H1 (cell line): ENCODE measurements at regions not wholly inside any gene's neighbourhood (a gene's known extent, or its start where the extent isn't known, plus 50 kb on each side); places are given as distances from the start of the nearest gene placed in this dataset.
A peak's percentile ranks its signal among the peaks of the same experiment; 100 is the strongest.
"Not testable (repeated sequence)": the region's sequence is repeated elsewhere in the genome, so short reads cannot be mapped to it uniquely, and the experiment has no call there.

Experiments
- CTCF ChIA-PET: fragments of 300-600 bp; sonication (Branson Sonifier 250); formaldehyde crosslinking; loops from one replicate; lab custom pipeline; 2021; ENCODE audit not compliant: partially characterized antibody; lab: Charles Lee
- POLR2A ChIA-PET: fragments of 300-600 bp; sonication (Branson Sonifier 250); formaldehyde crosslinking; loops from one replicate; lab custom pipeline; 2021; ENCODE audit warnings: inconsistent platforms; ENCODE audit not compliant: partially characterized antibody; lab: Charles Lee
- DNase-seq, 2 experiments: peaks; one replicate each; pipeline versions ENCODE4 v3.0.0 to v3.0.0-alpha.2; 2010 to 2022; ENCODE audit warnings: low spot score in 2 of 2, low read depth in 1 of 2, mixed read lengths in 1 of 2
- FAIRE-seq: peaks from 2 replicates; lab custom pipeline; 2011; peaks lifted over from hg19 to GRCh38; lab: Jason Lieb, UNC
- H2AFZ ChIP-seq: 2 replicates; pipeline ENCODE4 v1.8.1; 2012; ENCODE audit warnings: low read length, inconsistent platforms
- H2AK5ac ChIP-seq: 2 replicates; pipeline ENCODE4 v1.6.1; 2013; ENCODE audit warnings: low read depth, low read length
- H2BK120ac ChIP-seq: replicated peaks from 2 replicates; pipeline ENCODE3; 2013; ENCODE audit warnings: low read depth, low read length, inconsistent platforms
- H2BK12ac ChIP-seq: 2 replicates; pipeline ENCODE4 v1.6.1; 2013; ENCODE audit warnings: low read depth, low read length
- H2BK15ac ChIP-seq: 2 replicates; pipeline ENCODE4 v1.6.1; 2013; ENCODE audit warnings: low read length
- H2BK20ac ChIP-seq: 2 replicates; pipeline ENCODE4 v1.6.1; 2013; ENCODE audit warnings: low read length
- H2BK5ac ChIP-seq: 2 replicates; pipeline ENCODE4 v1.6.1; 2013; ENCODE audit warnings: low read depth, low read length
- H3K14ac ChIP-seq: 2 replicates; pipeline ENCODE4 v1.6.1; 2013; ENCODE audit warnings: inconsistent platforms; ENCODE audit not compliant: insufficient read length
- H3K18ac ChIP-seq: 2 replicates; pipeline ENCODE4 v1.6.1; 2013; ENCODE audit warnings: low read length; ENCODE audit errors: extremely low read depth
- H3K23ac ChIP-seq: 2 replicates; pipeline ENCODE4 v1.6.1; 2013; ENCODE audit warnings: inconsistent platforms; ENCODE audit not compliant: insufficient read length
- H3K23me2 ChIP-seq: 2 replicates; pipeline ENCODE4 v1.6.1; 2013; ENCODE audit warnings: low read depth, low read length
- H3K27ac ChIP-seq: 2 replicates; pipeline ENCODE4 v1.6.1; 2011; ENCODE audit warnings: low read depth, low read length, inconsistent platforms
- H3K27me3 ChIP-seq, 4 experiments: replicated peaks in 1 of 4; 1 replicate in 1 of 4; 2 replicates in 3 of 4; pipeline versions ENCODE4 v1.6.1 to v1.8.1; 2011 to 2013; ENCODE audit warnings: low read length in 3 of 4, mild to moderate bottlenecking in 3 of 4, inconsistent platforms in 2 of 4, mixed read lengths in 2 of 4, moderate library complexity in 1 of 4; ENCODE audit not compliant: control insufficient read depth in 3 of 4, insufficient read depth in 3 of 4; ENCODE audit errors: extremely low read depth in 1 of 4
- H3K36me3 ChIP-seq, 4 experiments: 2 replicates each; pipeline versions ENCODE4 v1.6.1 to v1.8.1; 2011 to 2013; ENCODE audit warnings: mild to moderate bottlenecking in 4 of 4, low read length in 3 of 4, moderate library complexity in 2 of 4, control low read depth in 1 of 4, inconsistent platforms in 1 of 4; ENCODE audit not compliant: insufficient read depth in 4 of 4, control insufficient read depth in 2 of 4
- H3K4ac ChIP-seq: replicated peaks from 2 replicates; pipeline ENCODE3; 2013; ENCODE audit warnings: low read length, low read depth, mixed read lengths, inconsistent platforms; ENCODE audit not compliant: insufficient read length
- H3K4me1 ChIP-seq, 4 experiments: replicated peaks in 1 of 4; 1 replicate in 1 of 4; 2 replicates in 3 of 4; pipeline versions ENCODE4 v1.6.1 to v1.8.1; 2011 to 2013; ENCODE audit warnings: low read length in 3 of 4, inconsistent platforms in 2 of 4, mixed read lengths in 1 of 4; ENCODE audit not compliant: insufficient read depth in 4 of 4, control insufficient read depth in 3 of 4
- H3K4me2 ChIP-seq, 2 experiments: 2 replicates each; pipeline versions ENCODE4 v1.6.1 to v1.8.1; 2011 to 2013; ENCODE audit warnings: low read depth in 2 of 2, low read length in 2 of 2, control low read depth in 1 of 2, inconsistent platforms in 1 of 2, mild to moderate bottlenecking in 1 of 2; ENCODE audit not compliant: insufficient read depth in 1 of 2
- H3K4me3 ChIP-seq, 4 experiments: fragments of 200-600, 300-600 bp in 1 of 4; sonication (generic), shearing (Covaris generic), sonication (Bioruptor Twin) in 1 of 4; 2 replicates each; pipeline versions ENCODE4 v1.5.1 to v1.8.1; 2011 to 2016; ENCODE audit warnings: low read length in 4 of 4, low read depth in 3 of 4, control low read depth in 2 of 4, inconsistent platforms in 2 of 4, mild to moderate bottlenecking in 2 of 4, mixed read lengths in 1 of 4, moderate library complexity in 1 of 4; ENCODE audit not compliant: insufficient read depth in 2 of 4; ENCODE audit errors: extremely low read depth in 1 of 4
- H3K56ac ChIP-seq: replicated peaks from 2 replicates; pipeline ENCODE3; 2013; ENCODE audit warnings: low read depth, mild to moderate bottlenecking, mixed read lengths, low read length, inconsistent platforms; ENCODE audit not compliant: insufficient read length
- H3K79me1 ChIP-seq: 2 replicates; pipeline ENCODE4 v1.6.1; 2013; ENCODE audit warnings: low read depth, low read length, control low read depth
- H3K79me2 ChIP-seq, 2 experiments: 2 replicates each; pipeline versions ENCODE4 v1.6.1 to v1.8.1; 2012 to 2013; ENCODE audit warnings: low read length in 2 of 2, mild to moderate bottlenecking in 2 of 2, inconsistent platforms in 1 of 2; ENCODE audit not compliant: insufficient read depth in 2 of 2, control insufficient read depth in 1 of 2
- H3K9ac ChIP-seq, 4 experiments: replicated peaks in 1 of 4; 1 replicate in 1 of 4; 2 replicates in 3 of 4; pipeline versions ENCODE4 v1.6.1 to v1.8.1; 2011 to 2013; ENCODE audit warnings: low read depth in 3 of 4, low read length in 3 of 4, control low read depth in 2 of 4, mild to moderate bottlenecking in 2 of 4, moderate library complexity in 2 of 4, inconsistent platforms in 1 of 4; ENCODE audit errors: extremely low read depth in 1 of 4
- H3K9me3 ChIP-seq, 2 experiments: 2 replicates each; pipeline versions ENCODE4 v1.6.1 to v1.8.1; 2012 to 2013; ENCODE audit warnings: mild to moderate bottlenecking in 2 of 2, moderate library complexity in 2 of 2, control low read depth in 1 of 2, inconsistent platforms in 1 of 2, low read depth in 1 of 2, low read length in 1 of 2, mixed read lengths in 1 of 2; ENCODE audit not compliant: insufficient read depth in 2 of 2
- H4K20me1 ChIP-seq, 2 experiments: replicated peaks in 1 of 2; 2 replicates each; pipeline versions ENCODE3 to v1.8.1; 2011 to 2013; ENCODE audit warnings: inconsistent platforms in 2 of 2, low read length in 2 of 2, mild to moderate bottlenecking in 1 of 2; ENCODE audit not compliant: insufficient read depth in 2 of 2, control insufficient read depth in 1 of 2
- H4K5ac ChIP-seq: 2 replicates; pipeline ENCODE4 v1.6.1; 2013; ENCODE audit warnings: low read length, low read depth, mixed read lengths, inconsistent platforms; ENCODE audit not compliant: insufficient read length
- H4K8ac ChIP-seq: 2 replicates; pipeline ENCODE4 v1.8.0; 2013; ENCODE audit warnings: mild to moderate bottlenecking, moderate library complexity, low read length, inconsistent platforms; ENCODE audit not compliant: insufficient read depth; ENCODE audit errors: extremely low read depth
- H4K91ac ChIP-seq: replicated peaks from 2 replicates; pipeline ENCODE3; 2013; ENCODE audit warnings: low read length, mixed read lengths, inconsistent platforms; ENCODE audit not compliant: insufficient read length
- WGBS, 2 experiments: shearing (Covaris generic) in 1 of 2; methylation state at CpG; one replicate each; pipeline versions ENCODE4 v1.1.6 to v1.1.7; 2013 to 2015; ENCODE audit warnings: low lambda C conversion rate in 2 of 2, mixed read lengths in 2 of 2, inconsistent platforms in 1 of 2, low coverage in 1 of 2, missing lambda C conversion rate in 1 of 2; ENCODE audit not compliant: insufficient replicate concordance in 2 of 2, insufficient coverage in 1 of 2, insufficient read length in 1 of 2; ENCODE audit errors: extremely low coverage in 1 of 2, missing lambda C conversion rate in 1 of 2; 5-methylcytosine and 5-hydroxymethylcytosine counted together

- H3K56ac ChIP-seq, H4K20me1 ChIP-seq, H3K4me1 ChIP-seq, H3K18ac ChIP-seq, H4K8ac ChIP-seq, H3K23ac ChIP-seq, H3K9me3 ChIP-seq, H2BK20ac ChIP-seq, H3K27me3 ChIP-seq, H3K14ac ChIP-seq, H2AFZ ChIP-seq, CTCF ChIA-PET, H3K23me2 ChIP-seq, H2BK12ac ChIP-seq, H4K5ac ChIP-seq, H3K4me2 ChIP-seq, H3K79me1 ChIP-seq, H3K4me3 ChIP-seq, H3K79me2 ChIP-seq, H2BK120ac ChIP-seq, H2BK15ac ChIP-seq, POLR2A ChIA-PET, H3K27ac ChIP-seq, H3K4ac ChIP-seq, H3K36me3 ChIP-seq, DNase-seq, H2AK5ac ChIP-seq, H3K9ac ChIP-seq, H2BK5ac ChIP-seq, H4K91ac ChIP-seq: not testable (repeated sequence)
- peak; percentile 39 for FAIRE-seq
- 85% methylated on average over 2 of the region's 7 CpGs; no CpG with 5 or more reads in 1 of the 2 experiments for WGBS, 2 experiments
Observed at GRCh38 chr2:87548681-87549536, 199.0 kb upstream of the PLGLB2 start.

GRCh38 chr2:87549561-87550202, 198.2 kb upstream of the PLGLB2 start:
- H3K18ac ChIP-seq, H3K4ac ChIP-seq, H2BK12ac ChIP-seq, H3K36me3 ChIP-seq, H3K79me2 ChIP-seq, H2AFZ ChIP-seq, H2BK20ac ChIP-seq, CTCF ChIA-PET, H3K27me3 ChIP-seq, H3K56ac ChIP-seq, H3K23me2 ChIP-seq, H4K5ac ChIP-seq, H2AK5ac ChIP-seq, H3K14ac ChIP-seq, H4K20me1 ChIP-seq, H2BK5ac ChIP-seq, H3K9ac ChIP-seq, H3K23ac ChIP-seq, H3K4me3 ChIP-seq, H4K91ac ChIP-seq, POLR2A ChIA-PET, H3K79me1 ChIP-seq, H2BK15ac ChIP-seq, H3K27ac ChIP-seq, H4K8ac ChIP-seq, FAIRE-seq, DNase-seq, H3K4me2 ChIP-seq, H3K4me1 ChIP-seq, H2BK120ac ChIP-seq, H3K9me3 ChIP-seq: not testable (repeated sequence)
